SK-N-SH (cell line): ENCODE measurements at regions not wholly inside any gene's neighbourhood (a gene's known extent, or its start where the extent isn't known, plus 50 kb on each side); places are given as distances from the start of the nearest gene placed in this dataset.

Experiments used
- CTCF ChIA-PET: fragments of 300-600, 350-600 bp; formaldehyde crosslinking; extraction: SDS; loops from one replicate; lab custom pipeline; 2021; lab: Yijun Ruan, JAX
- POLR2A ChIA-PET: fragments of 350-600 bp; sonication (Branson Sonifier 250); formaldehyde crosslinking; extraction: SDS; loops from one replicate; lab custom pipeline; 2020; ENCODE audit warnings: antibody characterized with exemption, inconsistent platforms; lab: Yijun Ruan, JAX
- DNase-seq: peaks from one replicate; pipeline ENCODE4 v3.0.0; 2012
- H2AFZ ChIP-seq: fragments of 200-600 bp; sonication (generic); 2 replicates; pipeline ENCODE4 v1.8.1; 2016; ENCODE audit warnings: antibody characterized with exemption, mild to moderate bottlenecking, low read depth
- H3F3A ChIP-seq: fragments of 200-600 bp; sonication (generic); replicated peaks from 2 replicates; pipeline ENCODE3; 2016; ENCODE audit warnings: antibody characterized with exemption, mild to moderate bottlenecking; ENCODE audit not compliant: insufficient read depth
- H3K27ac ChIP-seq, 2 experiments: fragments of 200-500 bp in 1 of 2; fragments of 200-600 bp in 1 of 2; sonication (Bioruptor generic) in 1 of 2; sonication (generic), shearing (Covaris generic) in 1 of 2; 2 replicates each; pipeline versions ENCODE4 v1.5.1 to v1.6.1; 2014 to 2016; ENCODE audit warnings: low read depth in 2 of 2, inconsistent platforms in 1 of 2, low read length in 1 of 2, mild to moderate bottlenecking in 1 of 2, mixed read lengths in 1 of 2
- H3K27me3 ChIP-seq: fragments of 200-600 bp; sonication (generic), shearing (Covaris generic); 2 replicates; pipeline ENCODE4 v1.6.1; 2016; ENCODE audit warnings: mixed run types; ENCODE audit not compliant: insufficient read depth
- H3K36me3 ChIP-seq, 2 experiments: fragments of 200-500 bp in 1 of 2; fragments of 200-600 bp in 1 of 2; sonication (Bioruptor generic) in 1 of 2; sonication (generic) in 1 of 2; replicated peaks in 1 of 2; 2 replicates each; pipeline versions ENCODE3 to v1.5.1; 2014 to 2016; ENCODE audit warnings: low read length in 1 of 2, mild to moderate bottlenecking in 1 of 2; ENCODE audit not compliant: insufficient read depth in 2 of 2, control insufficient read depth in 1 of 2
- H3K4me1 ChIP-seq, 2 experiments: fragments of 200-500 bp in 1 of 2; fragments of 200-600 bp in 1 of 2; sonication (Bioruptor generic) in 1 of 2; sonication (generic), shearing (Covaris generic) in 1 of 2; 2 replicates each; pipeline versions ENCODE4 v1.5.1 to v1.6.1; 2014 to 2016; ENCODE audit warnings: low read depth in 1 of 2, low read length in 1 of 2, mixed run types in 1 of 2; ENCODE audit not compliant: insufficient read depth in 2 of 2, control insufficient read depth in 1 of 2
- H3K4me2 ChIP-seq: fragments of 200-600 bp; sonication (generic), shearing (Covaris generic); 2 replicates; pipeline ENCODE4 v1.6.1; 2017; ENCODE audit warnings: mixed run types
- H3K4me3 ChIP-seq, 2 experiments: fragments of 200-500 bp in 1 of 2; fragments of 200-600 bp in 1 of 2; sonication (Bioruptor generic) in 1 of 2; sonication (generic), shearing (Covaris generic) in 1 of 2; 2 replicates each; pipeline versions ENCODE4 v1.5.1 to v1.8.1; 2014 to 2016; ENCODE audit warnings: low read depth in 2 of 2, inconsistent platforms in 1 of 2, low read length in 1 of 2, mild to moderate bottlenecking in 1 of 2, mixed read lengths in 1 of 2, moderate library complexity in 1 of 2
- H3K79me2 ChIP-seq: fragments of 200-600 bp; sonication (generic); 2 replicates; pipeline ENCODE4 v1.8.1; 2017; ENCODE audit warnings: mild to moderate bottlenecking; ENCODE audit not compliant: insufficient read depth
- H3K9ac ChIP-seq: fragments of 200-600 bp; sonication (generic); 2 replicates; pipeline ENCODE4 v1.6.1; 2017; ENCODE audit warnings: mixed run types
- H3K9me2 ChIP-seq: fragments of 200-600 bp; sonication (generic); 2 replicates; pipeline ENCODE4 v1.6.1; 2017; ENCODE audit warnings: mixed run types
- H3K9me3 ChIP-seq: fragments of 200-600 bp; sonication (generic); 2 replicates; pipeline ENCODE4 v1.6.1; 2017; ENCODE audit warnings: mixed run types, mild to moderate bottlenecking, moderate library complexity
- H4K20me1 ChIP-seq: fragments of 200-600 bp; sonication (generic); 2 replicates; pipeline ENCODE4 v1.6.1; 2017; ENCODE audit warnings: mild to moderate bottlenecking, mixed run types; ENCODE audit not compliant: insufficient read depth
- CHD2 ChIP-seq: fragments of 150-350 bp; IDR thresholded peaks from 2 replicates; pipeline ENCODE4 v1.6.1; 2018; ENCODE audit warnings: low read length; ENCODE audit not compliant: partially characterized antibody
- EP300 ChIP-seq, 2 experiments: IDR thresholded peaks; 2 replicates each; pipeline versions ENCODE4 v1.4.0 to v1.6.1; 2012; ENCODE audit warnings: borderline replicate concordance in 1 of 2, low read depth in 1 of 2, low read length in 1 of 2
- EZH2phosphoT487 ChIP-seq: fragments of 200-600 bp; sonication (generic); IDR thresholded peaks from 2 replicates; pipeline ENCODE4 v1.6.1; 2017; ENCODE audit warnings: low read depth, mixed run types, mild to moderate bottlenecking, antibody characterized with exemption, moderate library complexity, borderline replicate concordance
- GABPA ChIP-seq: IDR thresholded peaks from 2 replicates; pipeline ENCODE4 v1.4.0; 2012; ENCODE audit warnings: low read depth, mild to moderate bottlenecking
- GATA2 ChIP-seq: sonication (generic); formaldehyde crosslinking; IDR thresholded peaks from 2 replicates; pipeline ENCODE4 v1.5.0; 2020; ENCODE audit warnings: mild to moderate bottlenecking, missing genetic modification reagents
- IRF3 ChIP-seq: fragments of 150-350 bp; IDR thresholded peaks from 2 replicates; pipeline ENCODE4 v1.6.1; 2016; ENCODE audit warnings: mild to moderate bottlenecking, low read depth, low read length
- MXI1 ChIP-seq: IDR thresholded peaks from 2 replicates; pipeline ENCODE4 v1.6.1; 2012; ENCODE audit warnings: mild to moderate bottlenecking, low read depth, low read length, improper control_type of control experiment
- NRF1 ChIP-seq: IDR thresholded peaks from 2 replicates; pipeline ENCODE4 v1.6.1; 2012; ENCODE audit warnings: low read depth, mild to moderate bottlenecking, low read length
- RAD21 ChIP-seq: IDR thresholded peaks from 2 replicates; pipeline ENCODE4 v1.6.1; 2012; ENCODE audit warnings: mild to moderate bottlenecking, low read length
- RFX5 ChIP-seq: IDR thresholded peaks from 2 replicates; pipeline ENCODE4 v1.6.1; 2012; ENCODE audit warnings: mild to moderate bottlenecking, improper control_type of control experiment, low read length
- SIN3A ChIP-seq: IDR thresholded peaks from 2 replicates; pipeline ENCODE4 v1.6.1; 2012; ENCODE audit warnings: low read depth, mild to moderate bottlenecking, low read length, moderate library complexity, borderline replicate concordance
- WGBS: methylation state at CpG from one replicate; pipeline ENCODE4 v1.1.6; 2017; ENCODE audit warnings: low lambda C conversion rate; 5-methylcytosine and 5-hydroxymethylcytosine counted together
- TF ChIP-seq, protein P1 (sequence below): IDR thresholded peaks from 2 replicates; pipeline ENCODE4; 2012

DNA sequence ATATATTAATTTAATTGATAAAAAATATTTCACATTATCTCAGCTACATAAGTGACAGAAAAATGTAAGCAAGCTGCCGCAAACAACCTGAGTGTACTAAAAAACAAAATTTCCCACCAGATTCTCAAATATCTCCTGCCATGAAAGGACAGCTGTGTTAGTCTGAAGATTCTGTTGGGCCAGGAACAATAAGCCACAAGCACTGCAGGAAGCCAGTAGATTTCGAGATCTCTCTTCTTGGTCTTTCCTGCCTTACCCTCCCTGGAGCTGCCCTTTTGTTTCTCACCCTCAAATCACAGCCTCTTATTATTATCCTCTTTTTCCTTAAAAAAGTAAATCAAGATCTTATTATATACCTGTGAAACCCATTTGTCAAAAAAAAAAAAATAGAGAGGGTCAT lies 165.6 kb downstream of the EFNB2 start:
- H3K79me2 ChIP-seq = no peaks in the 10 kb centered on the region
- no peaks in the 10 kb centered on the region for H4K20me1 ChIP-seq
- H3K9me3 ChIP-seq = peaks cover 7% of the 10 kb centered on the region; the same call in 1 of the 2 replicates
- H3K4me1 ChIP-seq = peaks cover 12 to 22% of the 10 kb centered on the region in 2 experiments
- no peaks in the 10 kb centered on the region for H3K36me3 ChIP-seq
- WGBS = 97% methylated on average over 2 of the region's 2 CpGs
- DNase-seq = no peak
- no peak overlapping the region for H2AFZ ChIP-seq
- ChIA-PET CTCF (no interaction called here), POLR2A (no interaction called here)
- TF ChIP-seq SIN3A (no peak), RAD21 (no peak), CHD2 (no peak), EP300 (IDR thresholded peaks at IDR 0.05; ENCODE audit: borderline replicate concordance in 1 of 2, low read depth in 1 of 2, low read length in 1 of 2) (no peak), EZH2phosphoT487 (no peak), IRF3 (no peak), NRF1 (no peak), RFX5 (no peak), MXI1 (no peak), GABPA (no peak)
- no peak overlapping the region for H3K4me2 ChIP-seq
- no peaks in the 10 kb centered on the region for H3K9me2 ChIP-seq
- H3K27ac ChIP-seq = no peak overlapping the region
- H3F3A ChIP-seq = peaks cover 26% of the 10 kb centered on the region
- no peak overlapping the region for H3K9ac ChIP-seq
- H3K4me3 ChIP-seq = no peak overlapping the region
- no peaks in the 10 kb centered on the region for H3K27me3 ChIP-seq

- Histone ChIP-seq H3K4me3 (no peak overlapping the region), H3K4me2 (no peak overlapping the region), H4K20me1 (no peaks in the 10 kb centered on the region), H3K36me3 (no peaks in the 10 kb centered on the region), H3K4me1 (peaks cover 12 to 22% of the 10 kb centered on the region in 2 experiments), H3K27me3 (no peaks in the 10 kb centered on the region), H3K9me2 (no peaks in the 10 kb centered on the region), H3K27ac (no peak overlapping the region), H2AFZ (no peak overlapping the region), H3K79me2 (no peaks in the 10 kb centered on the region), H3K9me3 (peaks cover 7% of the 10 kb centered on the region; the same call in 1 of the 2 replicates), H3F3A (peaks cover 26% of the 10 kb centered on the region), H3K9ac (no peak overlapping the region)
- ChIA-PET CTCF (no interaction called here), POLR2A (no interaction called here)
- WGBS = 85% methylated on average over 6 of the region's 6 CpGs
- TF ChIP-seq EZH2phosphoT487 (no peak), GATA2 (no peak)
- TF ChIP-seq, protein P1, sequence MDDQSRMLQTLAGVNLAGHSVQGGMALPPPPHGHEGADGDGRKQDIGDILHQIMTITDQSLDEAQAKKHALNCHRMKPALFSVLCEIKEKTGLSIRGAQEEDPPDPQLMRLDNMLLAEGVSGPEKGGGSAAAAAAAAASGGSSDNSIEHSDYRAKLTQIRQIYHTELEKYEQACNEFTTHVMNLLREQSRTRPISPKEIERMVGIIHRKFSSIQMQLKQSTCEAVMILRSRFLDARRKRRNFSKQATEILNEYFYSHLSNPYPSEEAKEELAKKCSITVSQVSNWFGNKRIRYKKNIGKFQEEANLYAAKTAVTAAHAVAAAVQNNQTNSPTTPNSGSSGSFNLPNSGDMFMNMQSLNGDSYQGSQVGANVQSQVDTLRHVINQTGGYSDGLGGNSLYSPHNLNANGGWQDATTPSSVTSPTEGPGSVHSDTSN = no peak
- DNase-seq = no peak
Measured at GRCh38 chr13:106369091-106369490, 166.4 kb downstream of the EFNB2 start.
